ENCODE measurements at regions not wholly inside any gene's neighbourhood (a gene's known extent, or its start where the extent isn't known, plus 50 kb on each side); places are given as distances from the start of the nearest gene placed in this dataset.

- H4K20me1 ChIP-seq (ENCODE audit: control insufficient read depth, insufficient read depth, insufficient read length): no peaks in the 10 kb centered on the region
- H4K91ac ChIP-seq (ENCODE audit: insufficient read length, low read depth, low read length): no peak overlapping the region
- H3K23me2 ChIP-seq (ENCODE audit: insufficient read length, low read depth, low read length, poor library complexity, severe bottlenecking): peaks cover 2% of the 10 kb centered on the region
- H3T11ph ChIP-seq (ENCODE audit: low read length): no peak overlapping the region
- H3K9me3 Mint-ChIP-seq: no peaks in the 10 kb centered on the region; a peak in 1 of 5 replicates
- no peak overlapping the region for H2AFZ ChIP-seq (ENCODE audit: low read length)
- no peak overlapping the region for H2BK12ac ChIP-seq (ENCODE audit: insufficient read length, low read depth, low read length)
- H3K79me1 ChIP-seq (ENCODE audit: insufficient read depth, low read depth, low read length, poor library complexity, severe bottlenecking): no peaks in the 10 kb centered on the region
- H3K4me1 ChIP-seq (ENCODE audit: insufficient read depth, low read length): peaks cover 12% of the 10 kb centered on the region; the same call in 1 of the 2 replicates
- H2BK5ac ChIP-seq (ENCODE audit: insufficient read length, low read length): no peak overlapping the region
- no peak overlapping the region for H2BK120ac ChIP-seq (ENCODE audit: low read depth, low read length, poor library complexity, severe bottlenecking)
- no peak overlapping the region for H3K23ac ChIP-seq (ENCODE audit: insufficient read length, low read depth, low read length)
- no peak overlapping the region for H3K18ac ChIP-seq (ENCODE audit: insufficient read length, low read depth, low read length)
- no peak overlapping the region for H3K56ac ChIP-seq (ENCODE audit: insufficient read length, low read depth, low read length)
- no peak overlapping the region for H3K9ac ChIP-seq (ENCODE audit: extremely low read depth, insufficient read length, low read length)
- H3K79me2 ChIP-seq (ENCODE audit: insufficient read depth, low read length): no peaks in the 10 kb centered on the region
- H3K27ac Mint-ChIP-seq: no peak overlapping the region
- no peak overlapping the region for H3K4me2 ChIP-seq (ENCODE audit: insufficient read depth, insufficient read length, low read length)
- no peak overlapping the region for H3K4ac ChIP-seq (ENCODE audit: low read depth, low read length)
- no peak overlapping the region for H2BK20ac ChIP-seq (ENCODE audit: low read depth, low read length, poor library complexity, severe bottlenecking)
- no CpG with 5 or more reads among the region's 6 CpGs for WGBS (ENCODE audit: extremely low coverage, insufficient read length, low lambda C conversion rate)
- DNase-seq: no peak
- H3K36me3 Mint-ChIP-seq (ENCODE audit: insufficient read depth in 1 of 3, low read depth in 3 of 3): no peaks in the 10 kb centered on the region; a peak in 1 of 7 replicates
- H3K4me3 Mint-ChIP-seq: no peak overlapping the region; a peak in 1 of 5 replicates
- peaks cover 30% of the 10 kb centered on the region for H3K27me3 Mint-ChIP-seq (ENCODE audit: low read depth)
- no peak overlapping the region for H3K27ac ChIP-seq (ENCODE audit: insufficient read length, low read depth, low read length)
- no peak overlapping the region for H4K8ac ChIP-seq (replicated peaks; ENCODE audit: insufficient read length, low read depth, low read length)
- peaks cover 49 to 55% of the 10 kb centered on the region in 2 experiments for H3K4me1 Mint-ChIP-seq
- H3K27me3 ChIP-seq (ENCODE audit: insufficient read depth, low read length): peaks cover 12% of the 10 kb centered on the region; the same call in 1 of the 2 replicates
- no peak overlapping the region for H3K14ac ChIP-seq (ENCODE audit: insufficient read depth, low read length)
- no peak overlapping the region for H2AK5ac ChIP-seq (ENCODE audit: insufficient read length, low read length)
- no peaks in the 10 kb centered on the region for H3K9me3 ChIP-seq (ENCODE audit: control insufficient read depth, low read depth, low read length)
- no peak overlapping the region for H4K5ac ChIP-seq (ENCODE audit: insufficient read length, low read depth, low read length)
- H2BK15ac ChIP-seq (ENCODE audit: low read depth, low read length): no peak overlapping the region
- no peak for TF ChIP-seq CTCF (conservative IDR thresholded peaks at IDR 0.05)
Measured at GRCh38 chr20:56930876-56931275, 301.8 kb downstream of the TFAP2C start.
